DMS153 treated with DMSO at 0.1 percent for 48 hours (cell line): ENCODE measurements at regions not wholly inside any gene's neighbourhood (a gene's known extent, or its start where the extent isn't known, plus 50 kb on each side); places are given as distances from the start of the nearest gene placed in this dataset.
"Not testable (repeated sequence)": the region's sequence is repeated elsewhere in the genome, so short reads cannot be mapped to it uniquely, and the experiment has no call there.

Experiments
- DNase-seq: peaks from one replicate; lab custom pipeline; 2025; ENCODE audit not compliant: unreplicated experiment; lab: John Stamatoyannopoulos, UW

- DNase-seq: peak; percentile 78
Measured at GRCh38 chr6:100228834-100229441, 234.9 kb upstream of the MCHR2 start.

- DNase-seq: peak; percentile 75
Measured at GRCh38 chr6:100228437-100228833, 234.4 kb upstream of the MCHR2 start.

GRCh38 chr6:100226811-100227210, 232.8 kb upstream of the MCHR2 start:
- DNase-seq: no peak

- DNase-seq: not testable (repeated sequence)
Measured at GRCh38 chr6:100223952-100224351, 229.9 kb upstream of the MCHR2 start.

DNA sequence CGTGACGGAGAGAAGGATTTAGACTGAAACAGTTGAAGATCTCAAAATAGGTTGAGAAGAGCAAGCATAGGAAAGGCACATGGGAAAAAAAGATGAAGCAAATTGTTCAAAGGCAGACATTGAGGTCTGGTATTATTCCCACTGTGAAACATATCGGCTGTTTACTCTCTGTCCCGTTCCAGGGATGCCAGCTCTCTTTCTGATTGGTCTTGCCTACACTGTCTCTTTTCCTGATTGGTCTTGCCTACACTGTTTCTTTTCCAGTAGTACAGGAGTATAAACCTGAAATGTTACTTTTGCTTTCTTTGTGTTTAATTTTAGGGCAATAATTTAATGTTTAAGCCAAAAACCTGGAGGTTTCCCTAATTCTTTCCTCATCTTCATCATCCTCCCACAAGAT, 226.5 kb upstream of the MCHR2 start:
- DNase-seq: no peak

DNA sequence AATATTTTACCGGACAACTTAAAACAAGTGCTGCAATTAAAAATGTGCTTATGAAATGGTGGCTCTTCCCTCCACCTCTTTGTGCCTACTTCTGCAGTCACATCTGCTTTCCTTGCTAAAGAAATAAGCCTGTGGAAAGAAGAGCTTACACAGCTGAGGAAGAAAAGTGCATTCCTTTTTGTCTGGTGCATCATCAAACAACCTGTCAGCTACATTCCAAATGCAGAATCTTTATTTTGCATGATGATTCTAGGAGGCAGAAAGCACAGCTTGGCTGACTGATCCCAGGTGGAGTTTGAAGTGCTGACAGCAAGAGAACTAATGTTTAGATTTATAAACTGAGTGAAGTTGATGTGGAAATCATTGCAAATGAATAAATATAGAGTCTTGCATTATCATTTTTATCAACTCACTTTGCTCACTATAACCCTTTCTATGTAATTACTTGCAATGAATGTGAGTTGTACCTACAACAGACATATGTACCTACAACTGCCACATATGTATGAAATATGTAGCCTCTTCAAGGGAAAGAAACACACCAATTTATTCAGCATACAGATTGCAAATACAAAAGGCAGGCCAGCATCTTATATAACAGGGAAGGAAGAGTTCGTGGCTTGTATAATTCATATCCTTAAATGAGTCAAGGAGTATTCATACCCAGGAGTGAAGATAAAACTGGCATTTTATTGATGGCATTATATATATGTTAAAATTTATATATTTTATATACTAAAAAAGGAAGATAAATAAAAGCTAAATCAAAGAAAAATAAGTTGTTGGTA, 223.4 kb upstream of the MCHR2 start:
- DNase-seq: no peak

DNA sequence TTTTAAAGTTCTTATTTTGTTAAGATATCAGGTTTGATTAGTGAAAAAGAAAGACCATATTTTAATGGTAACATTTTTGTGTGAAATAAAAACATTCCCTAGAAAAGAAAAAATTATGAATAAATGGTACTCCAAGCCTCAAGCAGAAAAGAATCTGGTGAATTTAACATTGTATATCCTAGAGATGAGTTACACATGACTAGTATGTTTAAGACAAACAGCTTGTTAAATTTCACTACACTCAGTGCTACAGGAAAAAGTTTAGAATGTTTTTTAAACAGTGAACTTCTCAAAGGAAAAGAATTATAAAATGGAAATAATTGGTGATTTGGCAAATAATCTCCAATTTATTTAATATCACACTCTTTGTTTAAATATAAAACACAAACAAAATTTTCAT, 222.7 kb upstream of the MCHR2 start:
- DNase-seq: no peak

GRCh38 chr6:100212131-100212530, 218.1 kb upstream of the MCHR2 start:
- no peak for DNase-seq

DNA sequence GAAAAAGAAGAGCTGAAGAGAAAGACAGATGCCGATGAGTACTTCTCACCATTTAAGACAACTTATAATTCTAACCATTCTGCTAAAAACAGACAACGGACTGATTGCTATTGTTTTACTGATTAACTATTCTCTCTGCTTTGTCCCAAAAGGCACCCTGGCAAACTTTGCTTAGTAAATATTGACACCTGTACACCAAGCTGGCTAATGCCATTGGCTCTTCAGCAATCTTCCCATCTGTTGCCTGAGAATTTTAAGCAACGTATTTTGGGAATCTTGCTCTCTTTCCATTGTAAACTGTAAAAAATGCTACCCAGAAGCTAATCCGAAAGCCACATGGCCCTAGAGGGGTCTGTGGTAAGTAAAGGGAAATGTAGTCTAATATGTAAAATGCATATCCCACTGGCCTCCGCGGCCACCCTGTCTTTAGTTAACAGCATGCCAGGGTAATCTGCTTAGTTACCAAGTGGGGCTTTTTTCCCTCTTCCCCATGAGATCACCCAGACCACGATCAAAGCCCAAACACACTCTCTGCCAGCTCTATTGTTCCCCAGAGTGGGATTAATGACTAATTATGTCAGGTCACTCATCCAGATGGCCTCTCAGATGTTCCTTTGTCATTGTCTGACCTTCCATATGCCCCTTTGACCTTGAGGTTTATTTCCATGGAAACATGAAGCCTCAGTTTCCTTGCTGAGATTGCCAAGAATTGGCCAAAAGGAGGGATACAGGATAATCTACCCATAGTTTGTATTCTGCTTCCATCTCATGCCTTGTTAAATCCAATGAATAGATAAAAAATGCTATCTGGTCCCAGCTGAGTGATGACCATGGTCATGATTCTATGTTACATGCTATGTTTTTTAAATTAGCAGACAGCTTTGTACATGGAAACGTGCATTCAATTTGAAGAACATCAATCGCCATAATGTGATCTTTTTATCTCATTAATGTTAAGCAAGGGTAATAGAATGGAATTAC, 216.4 kb upstream of the MCHR2 start:
- DNase-seq: no peak

DNA sequence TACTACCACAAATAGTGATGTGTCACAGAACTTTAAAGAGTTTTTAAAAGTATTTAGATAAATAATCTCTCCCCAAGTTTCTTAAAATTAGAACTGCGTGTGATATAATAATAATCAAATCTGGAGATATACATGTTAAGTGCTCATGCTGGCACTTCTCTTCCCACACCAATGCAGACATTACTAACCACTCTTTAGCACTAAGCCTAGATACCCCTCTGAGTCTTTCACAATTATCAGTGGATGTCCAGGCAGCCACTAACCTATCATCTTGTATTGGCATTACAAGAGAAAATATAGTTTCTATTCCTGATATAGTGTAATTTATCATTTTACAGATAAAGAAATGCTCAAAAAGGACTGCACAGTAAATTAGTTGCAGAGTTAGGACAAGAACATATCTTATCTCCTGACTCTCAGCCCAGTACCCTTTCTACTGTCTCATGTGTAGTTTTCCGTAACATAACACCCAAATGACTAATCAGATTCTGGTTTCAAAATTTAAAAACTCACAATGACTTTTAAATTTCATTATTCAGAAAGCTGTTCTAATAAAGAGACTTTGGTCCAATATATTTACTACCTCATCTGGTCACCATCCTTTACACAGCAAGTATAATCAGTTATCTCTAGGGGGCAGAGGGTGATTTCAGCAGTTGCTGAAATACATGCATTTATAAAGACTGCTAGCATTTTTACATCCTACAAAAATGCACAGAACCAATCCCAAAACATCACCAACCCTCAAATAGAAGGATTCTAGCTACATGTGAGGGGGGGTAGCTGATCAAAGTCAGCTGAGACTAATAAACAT, 215.5 kb upstream of the MCHR2 start:
- no peak for DNase-seq

DNA sequence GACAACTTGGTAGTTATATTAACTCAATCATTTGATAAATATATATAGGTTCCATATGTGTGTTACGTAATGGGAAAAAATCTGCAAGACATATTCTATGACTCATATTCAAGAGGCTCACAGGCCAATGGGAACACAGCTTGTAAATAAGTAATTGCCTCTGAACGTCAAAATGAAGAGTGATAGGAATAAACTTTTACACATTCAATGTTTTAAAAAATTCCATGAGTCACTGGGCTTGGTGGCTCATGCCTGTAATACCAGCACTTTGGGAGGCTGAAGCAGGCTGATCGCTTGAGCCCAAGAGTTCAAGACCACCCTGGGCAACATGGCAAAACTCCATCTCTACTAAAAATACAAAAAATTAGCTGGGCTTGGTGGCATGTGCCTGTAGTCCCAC, 209.4 kb upstream of the MCHR2 start:
- no peak for DNase-seq

DNA sequence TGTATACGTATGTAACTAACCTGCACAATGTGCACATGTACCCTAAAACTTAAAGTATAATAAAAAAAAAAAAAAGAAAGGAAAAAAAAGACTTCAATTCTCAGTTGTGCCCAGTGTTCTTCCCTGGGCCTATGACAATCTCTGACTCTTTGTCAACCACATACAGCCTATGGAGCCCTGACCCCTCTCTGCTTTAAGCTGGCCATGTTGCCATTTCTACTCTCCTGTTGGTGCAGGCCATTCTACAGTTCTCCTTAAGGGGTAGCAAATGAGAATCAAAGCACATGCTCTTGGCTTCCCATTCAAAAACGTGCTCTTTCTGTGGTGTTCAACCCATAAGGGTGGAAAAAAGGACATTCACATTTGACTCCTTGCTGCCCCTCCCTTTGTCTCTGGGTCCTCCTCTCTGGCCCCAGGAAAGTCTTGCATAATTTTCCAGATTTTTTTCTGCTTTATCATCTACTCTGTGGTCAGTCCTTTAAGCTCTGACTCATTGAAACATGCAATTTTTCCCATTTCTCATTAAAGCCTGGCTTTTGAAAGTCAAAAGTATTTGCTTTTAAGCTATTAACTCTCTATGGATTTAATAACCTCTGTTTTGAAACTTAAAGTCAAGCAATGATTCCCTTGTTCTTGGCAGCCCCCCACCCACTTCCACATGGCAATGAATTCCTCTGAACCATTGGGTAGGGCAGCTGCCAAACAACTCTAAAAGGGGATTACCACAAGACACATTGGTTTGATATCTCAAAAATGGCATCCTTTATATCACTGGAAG, 208.6 kb upstream of the MCHR2 start:
- no peak for DNase-seq

DNA sequence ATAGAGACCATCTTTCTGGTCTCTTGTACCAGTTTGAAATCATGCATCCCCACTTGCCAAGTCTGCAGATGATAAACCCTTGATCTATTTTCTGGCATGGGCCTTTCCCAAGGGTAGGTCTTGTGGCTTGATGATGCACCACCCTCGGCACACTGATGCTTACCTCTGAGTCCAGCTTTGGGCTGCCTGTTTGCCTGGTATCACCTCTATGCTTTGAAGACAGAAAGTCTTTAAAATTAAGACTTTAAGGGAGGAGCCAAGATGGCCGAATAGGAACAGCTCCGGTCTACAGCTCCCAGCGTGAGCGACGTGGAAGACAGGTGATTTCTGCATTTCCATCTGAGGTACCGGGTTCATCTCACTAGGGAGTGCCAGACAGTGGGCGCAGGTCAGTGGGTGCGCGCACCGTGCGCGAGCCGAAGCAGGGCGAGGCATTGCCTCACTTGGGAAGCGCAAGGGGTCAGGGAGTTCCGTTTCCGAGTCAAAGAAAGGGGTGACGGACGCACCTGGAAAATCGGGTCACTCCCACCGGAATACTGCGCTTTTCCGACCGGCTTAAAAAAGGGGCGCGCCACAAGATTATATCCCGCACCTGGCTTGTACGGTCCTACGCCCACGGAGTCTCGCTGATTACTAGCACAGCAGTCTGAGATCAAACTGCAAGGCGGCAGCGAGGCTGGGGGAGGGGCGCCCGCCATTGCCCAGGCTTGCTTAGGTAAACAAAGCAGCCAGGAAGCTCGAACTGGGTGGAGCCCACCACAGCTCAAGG, 202.4 kb upstream of the MCHR2 start:
- DNase-seq: not testable (repeated sequence)

- not testable (repeated sequence) for DNase-seq
Measured at GRCh38 chr6:100195244-100195643, 201.2 kb upstream of the MCHR2 start.

- no peak for DNase-seq
Measured at GRCh38 chr6:100194535-100194934, 200.5 kb upstream of the MCHR2 start.

DNA sequence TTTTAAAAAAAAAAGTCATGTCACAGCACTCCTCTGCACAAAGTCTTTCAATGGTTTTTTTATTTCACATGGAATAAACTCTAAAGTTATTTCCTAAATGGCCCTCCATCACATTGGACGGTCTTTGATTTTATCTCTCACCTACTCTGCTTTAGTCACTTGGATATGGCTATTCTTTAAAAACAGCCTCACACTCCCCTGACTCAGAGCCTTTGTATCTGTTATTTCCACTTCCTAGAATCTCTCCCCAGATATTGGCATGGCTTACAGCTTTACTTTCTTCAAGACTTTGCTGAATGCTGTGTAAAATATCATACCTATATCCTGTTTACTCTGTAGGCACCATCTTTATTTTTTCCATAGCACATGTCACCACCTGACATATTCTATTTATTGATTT, 194.7 kb upstream of the MCHR2 start:
- no peak for DNase-seq

- no peak for DNase-seq
Measured at GRCh38 chr6:100186552-100186951, 192.5 kb upstream of the MCHR2 start.

DNA sequence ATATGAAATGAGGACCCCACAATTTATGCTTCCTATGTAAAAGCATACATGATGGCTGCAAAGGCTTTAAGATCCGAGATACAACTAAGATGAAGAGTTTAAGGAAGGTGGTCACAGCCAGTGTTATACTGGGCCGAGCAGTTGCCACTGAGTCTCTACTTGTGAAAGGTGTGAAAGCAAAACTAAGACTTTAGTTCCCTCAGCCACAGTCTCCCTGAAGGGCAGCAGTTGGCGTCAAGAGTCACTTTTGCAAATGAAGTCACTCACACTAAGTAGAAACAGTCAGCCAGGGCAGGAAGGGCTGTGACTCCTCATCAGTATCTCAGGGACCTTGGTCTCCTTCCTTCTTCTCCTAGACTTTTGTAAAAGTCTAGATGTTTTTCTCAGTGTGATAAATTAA, 191.6 kb upstream of the MCHR2 start:
- DNase-seq: no peak

DNA sequence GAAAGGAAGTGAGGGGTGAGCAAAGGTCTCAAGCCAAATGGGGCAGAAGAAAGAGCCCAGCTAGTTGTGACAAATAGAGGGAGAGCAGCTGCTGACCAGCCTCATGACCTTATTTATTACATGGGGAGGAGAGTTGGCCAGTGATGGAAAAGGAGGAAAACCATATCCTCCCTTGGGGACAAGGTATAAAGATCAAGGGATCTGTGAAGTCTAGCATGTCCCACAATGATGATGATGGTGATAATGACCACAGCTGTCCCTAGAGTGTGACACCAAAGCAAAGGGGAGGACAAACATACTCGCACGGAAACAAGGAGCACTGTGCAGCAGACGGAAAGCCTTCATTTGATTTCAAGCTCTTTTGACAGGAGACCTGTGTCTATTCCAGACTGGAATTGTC, 190.4 kb upstream of the MCHR2 start:
- DNase-seq: no peak
